ENCODE measurements at regions not wholly inside any gene's neighbourhood (a gene's known extent, or its start where the extent isn't known, plus 50 kb on each side); places are given as distances from the start of the nearest gene placed in this dataset.
"Not testable (repeated sequence)": the region's sequence is repeated elsewhere in the genome, so short reads cannot be mapped to it uniquely, and the experiment has no call there.

DNA sequence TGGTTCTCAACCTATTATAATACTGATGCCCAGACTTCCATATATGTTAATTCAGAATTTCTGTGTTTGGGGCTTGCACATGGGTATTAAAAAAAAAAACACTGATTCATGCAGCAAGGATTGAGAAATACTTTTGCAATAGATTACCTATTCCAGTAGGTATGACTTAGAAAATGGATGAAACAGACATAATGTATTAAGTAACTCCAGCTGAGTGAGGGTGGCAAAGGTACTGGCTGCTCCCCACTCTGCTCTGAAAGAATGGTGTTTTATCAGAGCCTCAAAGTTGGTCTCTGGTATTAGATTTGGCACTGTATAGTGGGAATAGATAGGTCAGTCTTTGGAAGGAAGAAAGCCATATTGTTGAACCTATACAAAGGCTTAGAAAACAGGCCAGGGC, 234.3 kb upstream of the FOLH1 start:
- no peak for DNase-seq

DNA sequence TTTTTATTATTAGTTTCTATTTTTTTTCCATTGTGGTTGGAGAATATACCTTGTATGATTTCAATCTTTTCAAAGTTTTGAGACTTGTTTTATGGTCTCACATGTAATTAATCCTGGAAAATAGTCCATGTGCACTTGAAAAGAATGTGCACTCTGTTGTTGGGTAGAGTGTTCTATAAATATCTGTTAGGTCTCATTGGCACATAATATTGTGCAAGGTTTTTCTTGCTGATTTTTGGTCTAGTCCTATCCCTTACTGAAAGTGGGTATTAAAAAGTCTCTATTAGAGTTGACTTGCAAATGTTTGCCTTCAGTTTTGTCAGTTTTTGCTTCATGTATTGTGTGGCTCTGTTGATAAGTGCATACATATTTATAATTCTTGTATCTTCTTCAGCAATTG, 231.5 kb upstream of the FOLH1 start:
- DNase-seq, result not testable (repeated sequence)

DNA sequence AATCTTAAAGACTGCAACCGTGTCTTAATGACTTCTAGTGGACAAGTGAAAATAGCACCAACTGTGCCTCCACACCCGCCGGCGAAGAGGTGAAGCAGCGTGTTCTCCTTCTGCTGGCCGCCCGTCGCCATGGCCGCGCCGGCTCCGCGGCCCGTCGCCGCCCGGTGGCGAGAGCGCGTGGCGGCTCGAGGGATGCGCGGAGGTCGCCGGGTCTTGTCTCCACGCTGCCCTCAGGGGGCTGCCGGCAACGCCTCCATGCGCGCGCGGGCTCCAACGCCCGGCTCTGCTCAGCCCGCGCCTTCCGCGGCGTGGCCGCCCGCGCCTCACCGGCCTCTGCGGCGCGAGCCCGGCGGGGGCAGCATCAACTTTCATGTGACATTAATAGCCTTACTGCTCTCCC, 225.9 kb upstream of the FOLH1 start:
- not testable (repeated sequence) for DNase-seq

DNA sequence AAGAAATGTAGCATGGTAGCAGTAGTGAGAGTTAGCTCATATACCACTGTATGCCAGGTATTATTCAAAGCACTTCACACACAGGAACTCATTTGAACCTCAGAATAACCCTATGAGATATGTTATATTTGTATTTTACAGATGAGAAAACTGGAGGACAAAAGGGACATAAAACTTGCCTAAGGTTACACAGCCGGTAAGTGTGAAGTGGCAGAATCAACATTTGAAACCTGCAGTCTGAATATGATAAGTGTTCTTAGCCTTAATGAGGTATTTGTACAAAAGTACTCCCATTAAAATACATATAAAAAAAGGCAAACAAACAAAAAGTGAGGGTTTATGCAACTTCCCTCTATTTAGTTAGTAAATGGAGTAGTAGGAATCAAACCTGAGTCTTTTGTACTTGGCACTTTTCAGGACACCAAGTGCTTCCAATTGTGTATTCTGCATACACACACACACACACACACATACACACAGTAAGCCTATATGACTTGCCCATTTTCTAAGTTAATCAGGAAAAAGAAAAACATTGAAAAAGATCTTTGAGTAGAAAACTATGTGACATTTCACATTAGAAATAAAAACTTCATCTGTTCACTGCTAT, 223.9 kb upstream of the FOLH1 start:
- peak; percentile 97 for DNase-seq

- DNase-seq, result no peak
These were observed 215.7 kb upstream of the FOLH1 start for GRCh38 chr11:49424136-49424535.

- not testable (repeated sequence) for DNase-seq
These were observed 210.5 kb upstream of the FOLH1 start for GRCh38 chr11:49418877-49419276.

DNA sequence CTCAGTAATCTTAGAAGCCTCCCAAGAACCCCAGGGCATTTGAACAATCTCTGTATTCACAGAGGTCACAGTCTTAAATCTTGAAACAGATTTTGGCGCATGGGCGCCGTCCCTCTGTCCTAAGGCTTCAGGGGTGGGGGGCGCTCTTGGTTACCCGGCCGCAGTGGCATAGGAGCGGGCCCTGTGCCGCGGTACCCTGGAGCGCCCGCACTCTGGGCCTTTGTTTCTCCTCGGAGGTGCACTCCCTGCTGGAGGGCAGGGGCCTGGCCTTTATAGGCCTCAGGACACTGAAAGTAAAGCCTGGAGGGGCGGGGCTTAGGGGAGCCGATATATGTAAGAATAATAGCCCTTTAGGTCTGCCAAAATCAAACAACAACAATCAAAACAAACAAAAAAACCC, 197.3 kb upstream of the FOLH1 start:
- DNase-seq, result no peak

- not testable (repeated sequence) for DNase-seq
These were observed 187.4 kb upstream of the FOLH1 start for GRCh38 chr11:49395789-49396188.

GRCh38 chr11:49390362-49390761, 182.0 kb upstream of the FOLH1 start:
- DNase-seq, result not testable (repeated sequence)

GRCh38 chr11:49389149-49389548, 180.7 kb upstream of the FOLH1 start:
- DNase-seq, result peak; percentile 27

DNA sequence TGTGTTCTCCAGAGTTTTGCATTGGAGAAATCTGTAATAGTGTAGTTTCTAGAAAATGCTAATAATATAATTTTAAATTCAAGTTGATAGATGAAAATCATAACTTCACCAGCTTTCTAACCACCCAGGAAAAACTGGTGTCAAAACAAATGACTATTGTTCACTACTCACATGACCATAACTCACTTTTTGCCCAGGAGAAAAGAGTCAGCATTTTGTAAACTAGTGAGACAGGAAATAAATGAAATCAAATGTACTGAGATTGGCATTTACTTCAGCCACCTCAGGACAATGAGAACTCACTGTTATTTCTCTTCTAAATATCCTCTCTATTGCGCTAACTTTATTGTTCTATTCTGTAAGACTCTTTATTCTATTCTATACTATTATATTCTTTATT, 176.0 kb upstream of the FOLH1 start:
- DNase-seq, result not testable (repeated sequence)

DNA sequence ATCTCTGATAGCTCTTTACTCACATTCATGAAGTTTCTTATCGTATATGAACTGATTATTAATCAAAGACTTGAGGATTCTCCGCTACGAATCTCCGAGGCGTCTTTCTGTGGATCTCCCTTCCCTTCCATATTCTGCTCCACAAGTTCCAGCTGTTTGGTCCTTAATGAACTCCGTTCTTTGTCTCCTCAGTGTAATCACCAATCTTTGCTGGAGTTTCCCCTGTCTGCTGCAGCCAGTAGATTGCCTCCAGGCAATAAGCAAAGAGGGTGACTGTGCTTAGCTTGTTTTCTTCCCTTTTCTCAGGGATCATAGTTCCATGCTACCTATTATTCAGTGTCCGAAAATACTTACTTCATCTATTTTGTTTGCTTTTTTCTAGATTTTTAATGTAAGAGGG, 169.6 kb upstream of the FOLH1 start:
- no peak for DNase-seq

GRCh38 chr11:49373866-49374265, 165.5 kb upstream of the FOLH1 start:
- DNase-seq, result not testable (repeated sequence)

- DNase-seq, result not testable (repeated sequence)
These were observed 165.0 kb upstream of the FOLH1 start for GRCh38 chr11:49373385-49373784.

GRCh38 chr11:49372137-49372536, 163.7 kb upstream of the FOLH1 start:
- peak; percentile 56 for DNase-seq

GRCh38 chr11:49368556-49368955, 160.2 kb upstream of the FOLH1 start:
- not testable (repeated sequence) for DNase-seq

DNA sequence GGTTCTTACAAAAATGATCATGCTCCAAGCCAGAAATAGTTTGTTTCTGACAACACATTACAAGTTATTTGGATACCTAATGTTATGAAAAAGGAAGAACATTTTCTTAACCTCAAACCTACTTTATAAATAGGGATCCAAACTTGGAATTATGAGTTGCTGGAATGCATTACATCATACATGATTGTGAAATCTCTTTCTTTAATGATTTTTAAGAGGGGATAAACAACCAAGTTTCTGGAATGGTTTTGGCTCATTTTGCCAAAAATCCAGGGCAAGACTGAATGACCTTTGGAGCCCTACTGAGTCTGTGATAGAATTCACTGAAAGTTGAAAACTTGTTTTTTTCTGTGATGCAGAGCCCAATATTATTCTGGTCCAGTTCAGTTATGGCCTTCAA, 157.0 kb upstream of the FOLH1 start:
- not testable (repeated sequence) for DNase-seq

DNA sequence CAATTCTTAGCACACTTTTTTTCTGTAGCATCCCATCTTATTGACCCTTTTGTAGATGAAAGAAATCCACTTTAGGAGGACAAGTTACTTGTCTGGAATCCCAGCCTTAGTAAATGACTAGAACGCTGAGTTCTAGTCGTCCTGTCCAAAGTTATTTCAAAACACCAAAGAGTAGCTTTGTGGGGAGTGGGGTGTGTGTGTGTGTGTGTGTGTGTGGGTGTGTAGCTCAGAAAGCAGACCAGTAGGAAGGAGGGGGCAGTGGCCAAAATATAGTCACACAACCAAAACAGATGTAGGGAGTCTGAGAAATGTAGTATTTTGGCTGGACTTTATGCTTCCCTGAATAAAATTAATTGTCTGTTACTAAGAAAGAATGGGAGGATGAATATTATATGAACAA, 154.6 kb upstream of the FOLH1 start:
- not testable (repeated sequence) for DNase-seq

- DNase-seq, result peak; percentile 1
These were observed 146.1 kb upstream of the FOLH1 start for GRCh38 chr11:49354536-49354935.

- not testable (repeated sequence) for DNase-seq
These were observed 144.5 kb upstream of the FOLH1 start for GRCh38 chr11:49352868-49353267.

GRCh38 chr11:49346627-49347026, 138.2 kb upstream of the FOLH1 start:
- DNase-seq, result not testable (repeated sequence)

- DNase-seq, result not testable (repeated sequence)
These were observed 120.2 kb upstream of the FOLH1 start for GRCh38 chr11:49328485-49329186.

- not testable (repeated sequence) for DNase-seq
These were observed 119.4 kb upstream of the FOLH1 start for GRCh38 chr11:49327766-49328165.

GRCh38 chr11:49326651-49327050, 118.2 kb upstream of the FOLH1 start:
- not testable (repeated sequence) for DNase-seq

DNA sequence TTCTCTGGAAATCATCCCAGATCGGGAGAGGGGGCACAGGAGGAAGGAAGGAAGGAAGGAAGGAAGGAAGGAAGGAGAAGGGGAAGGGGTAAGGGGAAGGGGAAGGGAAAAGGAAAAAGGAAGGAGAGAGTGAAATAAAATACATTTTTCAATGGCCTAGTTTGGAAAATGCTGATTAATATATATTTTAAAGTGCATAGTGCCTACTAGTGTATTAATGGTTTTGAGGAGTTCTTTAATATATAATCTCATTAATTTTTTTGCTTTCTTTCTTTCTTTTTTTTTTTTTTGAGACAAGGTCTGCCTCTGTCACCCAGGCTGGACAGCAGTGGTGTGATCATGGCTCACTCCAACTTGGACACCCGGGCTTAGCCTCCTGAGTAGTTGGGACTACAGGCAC, 107.8 kb upstream of the FOLH1 start:
- DNase-seq, result no peak

All from DMS53 (cell line).